ENCODE measurements at regions not wholly inside any gene's neighbourhood (a gene's known extent, or its start where the extent isn't known, plus 50 kb on each side); places are given as distances from the start of the nearest gene placed in this dataset.

- TF ChIP-seq CTCF (IDR thresholded peaks at IDR 0.05) (no peak), POLR2A (IDR thresholded peaks at IDR 0.05) (no peak)
These were observed 126.6 kb upstream of the RMDN2 start for GRCh38 chr2:37798315-37799005.
